ENCODE measurements at regions not wholly inside any gene's neighbourhood (a gene's known extent, or its start where the extent isn't known, plus 50 kb on each side); places are given as distances from the start of the nearest gene placed in this dataset.

DNA sequence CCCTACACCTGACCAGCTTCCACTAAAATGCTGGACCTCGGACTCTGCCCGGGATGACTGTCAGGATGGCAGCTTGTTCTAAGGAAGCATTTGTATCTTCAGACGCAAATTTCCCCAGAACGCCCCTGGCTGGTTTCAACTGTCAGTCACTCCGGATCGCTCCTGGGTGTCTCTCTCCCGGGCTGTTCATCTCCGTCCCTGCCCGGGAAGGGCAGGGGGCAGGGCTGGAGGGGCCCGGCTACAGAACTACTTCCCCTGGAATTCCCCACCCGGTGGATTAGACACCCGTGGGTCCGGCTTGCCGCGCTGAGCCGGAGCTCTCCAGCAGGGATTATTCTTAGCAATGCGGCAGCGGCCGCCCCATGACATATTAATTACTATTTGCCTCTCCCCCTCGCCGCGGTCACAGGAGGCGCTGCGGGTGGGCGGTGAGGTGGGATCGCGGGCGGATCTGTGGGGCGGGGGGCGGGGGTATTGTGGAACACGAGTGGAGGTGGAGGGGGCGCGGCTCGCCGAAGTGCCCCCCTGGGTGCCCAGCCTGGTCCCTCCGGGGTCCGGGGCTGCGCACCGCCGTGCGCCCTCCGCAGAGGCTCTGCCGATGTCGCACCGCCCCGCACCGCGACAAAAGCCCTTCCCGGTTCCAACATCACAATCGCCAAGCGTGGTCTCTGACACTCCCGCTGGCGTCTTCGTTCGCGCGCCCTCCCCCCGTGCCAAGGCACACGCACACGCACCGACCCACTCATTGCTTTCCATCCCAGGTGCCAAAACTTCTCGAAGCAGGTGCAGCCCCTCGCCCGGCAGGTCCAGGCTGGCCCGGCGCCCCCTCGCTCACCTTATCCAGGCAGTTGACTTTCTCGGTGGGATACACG, 276.1 kb upstream of the NEBL start:
- in situ Hi-C loops (cut with HindIII; ENCODE audit: low pct_ligation_motif_present, low pct_unique_long_range_greater_than_20kb, low sequenced_read_pairs): no loop called here
- DNase-seq: no peak

DNA sequence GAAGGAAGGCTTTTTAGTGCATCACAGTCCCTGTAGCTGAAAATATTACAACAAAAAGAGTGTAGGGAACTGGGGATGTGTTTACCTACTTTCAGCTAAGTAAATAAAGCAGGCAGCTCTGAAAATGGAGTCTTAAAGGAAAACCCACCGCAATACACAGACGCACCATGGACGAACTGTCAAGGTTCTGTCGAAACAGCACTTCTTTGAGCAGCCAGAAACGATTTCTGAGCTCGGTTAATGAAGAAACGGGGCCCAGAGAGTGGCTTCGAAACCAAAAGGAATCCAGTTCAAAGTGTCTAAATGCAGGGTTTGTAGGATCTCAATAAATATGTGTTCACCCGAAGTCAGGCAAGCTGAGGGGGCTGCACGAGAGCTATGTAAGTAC, 275.4 kb upstream of the NEBL start:
- in situ Hi-C loops (cut with HindIII; ENCODE audit: low pct_ligation_motif_present, low pct_unique_long_range_greater_than_20kb, low sequenced_read_pairs): no loop called here
- DNase-seq: no peak

DNA sequence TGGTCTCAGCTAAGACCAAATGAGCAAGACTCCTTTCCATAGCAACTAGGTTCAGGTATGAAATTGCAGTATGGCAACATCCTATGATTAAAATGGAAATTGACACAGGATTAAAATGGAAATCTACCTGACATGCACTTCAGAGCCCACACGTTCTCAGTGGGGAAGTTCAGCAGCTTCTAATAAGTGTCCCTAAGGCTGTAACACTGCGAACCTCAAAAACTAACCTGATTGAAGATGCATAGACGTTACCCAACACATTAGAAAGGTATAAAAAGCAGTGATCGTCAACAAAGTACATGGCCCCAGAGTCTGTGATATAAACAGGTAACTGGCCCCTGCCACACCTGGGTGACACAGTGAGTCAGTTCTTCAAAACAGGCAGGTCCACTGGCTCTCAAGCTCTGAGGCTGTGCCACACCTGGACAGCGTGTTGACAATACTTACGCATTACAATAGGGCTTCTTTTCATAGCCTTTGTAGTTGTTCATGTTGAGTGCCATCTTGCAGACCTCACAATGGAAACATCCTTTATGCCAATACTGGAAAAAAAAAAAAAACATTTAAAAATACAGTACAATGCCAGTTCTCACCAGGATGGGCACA, 274.9 kb upstream of the NEBL start:
- in situ Hi-C loops (cut with HindIII; ENCODE audit: low pct_ligation_motif_present, low pct_unique_long_range_greater_than_20kb, low sequenced_read_pairs): no loop called here

DNA sequence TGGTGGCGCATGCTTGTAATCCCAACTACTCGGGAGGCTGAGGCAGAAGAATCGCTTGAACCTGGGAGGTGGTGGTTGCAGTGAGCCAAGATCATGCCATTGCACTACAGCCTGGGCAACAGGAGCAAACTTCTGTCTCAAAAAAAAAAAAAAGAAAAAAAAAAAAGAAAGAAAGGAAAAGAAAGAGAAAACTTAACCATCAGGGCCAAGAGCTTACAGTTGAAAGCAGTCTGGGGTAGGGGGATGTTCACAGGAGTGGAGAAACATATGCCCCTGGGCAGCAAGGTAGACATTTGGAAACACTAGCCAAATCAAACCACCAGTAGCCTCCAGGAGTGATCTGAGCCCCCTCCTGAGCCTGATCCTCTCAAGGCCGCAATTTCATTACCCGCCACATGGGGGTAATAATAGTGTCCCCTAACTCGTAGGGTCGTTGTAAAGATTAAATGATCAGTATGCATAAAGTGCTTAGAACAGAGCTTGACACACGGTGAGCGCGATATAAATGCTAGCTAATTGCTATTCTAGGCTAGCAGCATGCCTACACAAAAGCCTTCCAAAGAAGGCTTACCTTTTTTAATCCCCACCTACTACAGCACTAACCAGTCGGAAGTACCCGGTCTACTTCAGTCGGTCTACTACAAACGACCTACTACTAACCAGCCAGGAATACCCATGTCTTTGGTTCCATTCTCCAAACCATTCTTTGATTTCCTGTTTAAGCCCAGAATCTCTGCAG, 274.3 kb upstream of the NEBL start:
- peak; percentile 17 for DNase-seq
- in situ Hi-C loops (cut with HindIII; ENCODE audit: low pct_ligation_motif_present, low pct_unique_long_range_greater_than_20kb, low sequenced_read_pairs): no loop called here

More for the DNA sequence above, 274.9 kb upstream of the NEBL start:
- no peak for DNase-seq

DNA sequence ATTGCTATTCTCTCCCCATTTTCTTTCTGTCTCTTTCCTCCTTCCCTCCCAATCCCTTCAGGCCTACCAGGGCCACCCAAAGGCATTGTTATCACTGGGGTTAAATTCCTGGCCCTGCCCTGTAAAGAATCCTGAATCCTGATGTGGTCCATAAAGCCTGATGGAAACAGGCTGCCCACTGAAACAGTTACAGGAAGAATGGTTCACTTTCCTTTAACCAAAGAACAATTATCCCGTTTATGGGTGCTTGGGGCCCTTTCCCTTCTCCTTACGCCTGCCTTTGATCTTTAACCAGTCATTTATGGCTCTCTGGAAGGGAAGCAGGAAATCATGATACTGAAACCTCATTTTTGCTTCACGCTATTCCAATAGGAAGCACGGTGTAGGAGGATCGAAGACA, 273.1 kb upstream of the NEBL start:
- in situ Hi-C loops (cut with HindIII; ENCODE audit: low pct_ligation_motif_present, low pct_unique_long_range_greater_than_20kb, low sequenced_read_pairs): no loop called here
- no peak for DNase-seq

DNA sequence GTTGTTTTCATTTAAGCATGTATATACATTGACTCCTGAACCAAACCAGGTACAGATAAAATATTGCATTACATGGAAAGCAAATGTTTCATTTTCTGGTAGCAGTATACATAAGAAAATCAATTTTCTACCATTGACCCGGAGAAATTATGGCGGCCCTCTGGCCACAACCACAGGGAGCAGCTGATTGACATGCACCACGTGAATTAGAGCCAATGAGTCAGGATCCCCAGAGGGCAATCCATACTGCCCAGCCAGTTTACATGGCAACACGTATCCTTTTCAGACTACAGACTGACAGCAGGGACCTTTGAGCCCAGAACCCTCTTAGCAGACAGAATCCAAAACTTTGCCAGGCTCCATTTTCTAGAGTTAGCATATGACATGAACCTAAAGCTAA, 272.2 kb upstream of the NEBL start:
- DNase-seq: no peak
- in situ Hi-C loops (cut with HindIII; ENCODE audit: low pct_ligation_motif_present, low pct_unique_long_range_greater_than_20kb, low sequenced_read_pairs): no loop called here

DNA sequence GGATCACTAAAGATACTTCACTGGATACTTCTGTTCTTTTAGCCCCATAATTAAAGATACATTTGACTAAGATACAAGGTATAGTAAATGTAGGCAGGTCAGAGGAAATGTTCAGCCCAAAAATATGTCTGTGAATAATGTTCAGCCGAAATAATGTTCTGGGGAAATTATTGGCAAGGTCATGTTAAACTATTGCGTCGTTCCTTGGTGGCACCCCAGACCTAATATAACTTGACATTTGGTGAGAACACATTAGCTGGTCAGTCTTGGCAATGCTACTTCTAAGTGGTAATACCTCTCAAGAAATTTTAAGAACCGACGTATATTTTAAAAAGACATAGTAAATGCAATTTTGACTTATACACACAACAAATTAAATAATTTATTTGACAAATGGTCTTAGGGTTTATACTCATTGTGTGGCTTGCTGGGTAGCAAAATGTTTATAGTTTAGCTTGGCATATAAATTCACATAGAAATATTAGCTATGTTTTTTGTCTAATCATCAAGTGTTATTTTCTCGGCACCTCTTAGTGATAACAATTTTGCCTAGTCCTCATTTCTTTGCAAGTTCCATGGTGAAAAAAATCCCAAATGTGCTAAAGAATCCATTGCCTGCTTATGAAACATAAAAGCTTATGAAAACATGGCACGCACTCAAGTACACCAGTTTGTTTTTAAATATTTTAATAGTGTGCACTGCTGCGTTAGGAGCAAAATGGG, 270.3 kb upstream of the NEBL start:
- in situ Hi-C loops (cut with HindIII; ENCODE audit: low pct_ligation_motif_present, low pct_unique_long_range_greater_than_20kb, low sequenced_read_pairs): no loop called here
- DNase-seq: no peak

DNA sequence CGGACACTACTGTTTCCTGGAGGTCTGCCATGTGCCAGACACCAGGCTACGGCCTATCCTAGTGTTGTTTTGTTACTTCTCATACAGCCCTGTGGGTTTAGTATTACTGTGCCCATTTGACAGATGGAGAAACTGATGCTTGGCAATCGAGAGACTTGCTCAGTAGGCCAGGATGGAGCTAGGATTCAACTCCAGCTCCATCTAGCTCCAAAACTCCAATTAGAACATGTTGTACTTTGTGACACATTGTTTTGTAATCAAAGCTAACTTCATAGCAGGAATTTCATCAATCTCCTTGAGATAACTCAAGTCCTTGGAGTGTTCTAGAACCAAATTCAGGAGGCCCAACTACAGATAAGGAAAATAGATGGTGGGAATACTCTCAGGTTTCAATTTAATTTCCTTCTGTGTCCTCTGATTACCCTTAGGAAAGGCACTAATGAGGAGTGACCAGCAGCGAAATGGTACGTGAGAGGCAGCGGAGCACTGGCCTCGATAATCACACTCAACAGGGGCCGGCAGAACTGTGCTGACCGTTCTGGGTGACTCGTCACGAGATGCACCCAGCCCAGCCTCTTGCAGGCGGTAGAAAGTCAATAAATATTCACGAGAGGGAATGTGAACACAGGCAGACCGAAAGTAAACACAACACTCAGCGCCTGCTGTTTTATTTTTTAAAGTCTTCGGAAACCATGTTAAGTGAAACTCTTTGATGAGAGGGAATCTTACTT, 269.6 kb upstream of the NEBL start:
- in situ Hi-C loops (cut with HindIII; ENCODE audit: low pct_ligation_motif_present, low pct_unique_long_range_greater_than_20kb, low sequenced_read_pairs): no loop called here
- DNase-seq: no peak

DNA sequence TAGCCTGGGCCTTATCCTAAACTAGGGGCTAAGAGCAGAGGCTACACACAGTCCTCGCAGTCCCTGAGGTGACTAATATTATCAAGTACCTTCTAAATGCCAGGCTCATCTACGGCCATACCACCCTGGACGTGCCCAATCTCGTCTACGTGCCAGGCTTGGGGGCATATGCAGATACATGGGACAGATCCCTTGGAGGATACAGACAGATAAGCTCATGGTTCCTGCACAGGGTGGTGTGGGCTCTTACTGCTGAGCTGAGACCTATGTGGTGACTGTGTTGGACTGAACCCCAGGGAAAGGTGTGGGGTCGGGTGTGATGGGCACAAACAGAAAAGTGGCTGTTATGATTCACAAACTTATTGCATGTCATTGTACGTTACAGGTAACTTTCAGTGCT, 268.4 kb upstream of the NEBL start:
- in situ Hi-C loops (cut with HindIII; ENCODE audit: low pct_ligation_motif_present, low pct_unique_long_range_greater_than_20kb, low sequenced_read_pairs): no loop called here
- no peak for DNase-seq

DNA sequence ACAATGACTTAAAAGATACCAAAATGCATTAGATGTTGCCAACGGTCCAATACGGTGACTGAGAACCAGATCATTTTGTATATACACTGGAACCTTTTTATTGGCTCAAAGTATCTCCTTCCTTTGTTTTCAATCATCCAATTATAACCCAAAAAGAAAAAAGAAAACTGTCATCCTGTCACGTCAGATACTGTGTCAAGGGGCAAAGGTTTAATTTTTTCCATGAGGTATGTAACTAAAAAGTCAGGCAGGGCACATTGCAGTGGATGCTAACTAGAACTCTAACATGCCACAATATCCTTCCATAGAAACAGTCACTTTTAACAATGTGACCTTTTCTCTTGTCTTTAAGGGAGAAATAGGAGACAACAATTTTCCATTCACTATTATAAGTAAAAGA, 267.6 kb upstream of the NEBL start:
- no peak for DNase-seq
- in situ Hi-C loops (cut with HindIII; ENCODE audit: low pct_ligation_motif_present, low pct_unique_long_range_greater_than_20kb, low sequenced_read_pairs): no loop called here

DNA sequence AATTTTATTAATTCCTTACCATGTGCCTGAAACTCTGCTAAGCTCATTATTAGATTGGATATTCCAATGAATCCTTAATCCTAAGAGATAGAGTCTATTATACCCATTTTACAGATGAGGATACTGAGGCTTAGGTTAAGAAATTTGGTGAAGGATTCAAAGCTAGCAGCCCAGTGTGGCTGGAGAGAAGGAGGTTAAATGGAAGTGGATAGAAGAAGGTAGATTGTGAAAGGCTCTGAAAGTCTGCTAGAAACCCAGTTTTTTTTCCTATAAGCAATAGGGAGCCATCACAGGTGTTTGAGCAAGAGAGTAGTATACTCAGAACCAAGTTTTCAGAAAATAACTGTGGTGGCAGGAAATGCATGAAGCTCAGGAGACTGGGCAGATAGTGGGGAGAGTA, 265.8 kb upstream of the NEBL start:
- in situ Hi-C loops (cut with HindIII; ENCODE audit: low pct_ligation_motif_present, low pct_unique_long_range_greater_than_20kb, low sequenced_read_pairs): no loop called here
- DNase-seq: no peak

DNA sequence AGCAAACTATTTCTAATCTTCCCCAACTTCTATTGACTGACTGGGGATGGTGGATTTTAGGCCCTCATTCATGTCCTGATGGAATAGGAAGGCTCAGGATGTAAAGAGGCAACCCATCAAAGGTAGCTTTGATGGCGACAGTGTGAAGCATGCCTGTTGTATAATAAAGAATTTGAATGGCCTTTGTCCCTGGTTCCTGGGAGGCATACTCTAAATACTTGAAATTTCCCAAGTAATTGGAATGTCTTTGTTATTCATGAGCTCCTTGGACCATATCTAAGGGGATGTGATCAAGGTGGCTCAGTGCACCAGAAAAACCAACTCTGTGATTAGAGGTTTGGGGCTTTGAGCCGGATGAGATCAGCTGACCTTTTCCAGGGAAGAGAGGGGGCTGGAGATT, 264.5 kb upstream of the NEBL start:
- DNase-seq: no peak
- in situ Hi-C loops (cut with HindIII; ENCODE audit: low pct_ligation_motif_present, low pct_unique_long_range_greater_than_20kb, low sequenced_read_pairs): no loop called here

DNA sequence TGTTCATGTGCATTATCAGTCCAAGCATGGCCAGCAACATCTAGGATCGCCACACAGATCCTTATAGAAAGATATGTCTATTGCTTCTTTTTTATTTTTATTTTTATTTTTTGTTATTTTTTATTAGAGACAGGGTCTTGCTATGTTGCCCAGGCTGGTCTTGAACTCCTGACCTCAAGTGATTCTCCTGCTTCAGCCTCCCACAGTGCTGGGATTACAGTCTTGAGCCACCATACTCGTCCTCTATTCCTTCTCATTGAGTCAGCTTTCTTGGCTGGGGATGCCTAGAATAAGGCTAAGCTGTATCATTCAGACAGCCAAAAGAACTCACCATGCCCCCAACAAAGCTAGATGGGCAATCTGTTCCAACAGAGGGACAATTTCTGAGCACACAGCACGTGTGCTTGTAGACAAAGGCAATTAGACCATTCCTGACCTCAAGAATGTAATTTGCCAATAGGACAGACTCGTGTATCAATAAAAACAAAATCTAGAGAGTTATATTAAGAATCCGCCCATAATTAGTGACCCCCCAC, 264.0 kb upstream of the NEBL start:
- DNase-seq: no peak
- in situ Hi-C loops (cut with HindIII; ENCODE audit: low pct_ligation_motif_present, low pct_unique_long_range_greater_than_20kb, low sequenced_read_pairs): no loop called here

DNA sequence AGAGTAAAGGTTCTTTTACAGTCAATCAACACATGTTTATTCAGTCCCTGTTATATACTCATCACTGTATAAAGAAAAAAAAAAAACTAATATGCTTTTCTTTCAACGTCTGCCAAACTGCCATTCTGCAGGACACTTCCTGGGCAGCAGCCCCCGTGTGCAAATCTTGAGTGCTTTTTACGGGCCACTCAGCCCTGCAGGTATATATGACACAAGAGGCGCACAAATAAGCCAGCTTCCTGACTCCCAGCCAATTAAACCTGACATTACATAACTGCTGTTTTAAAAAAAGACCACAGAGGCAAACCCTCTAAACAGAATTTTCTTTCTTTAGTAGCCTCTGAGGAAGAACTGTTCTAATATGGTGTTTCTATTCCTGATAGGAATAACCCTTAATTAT, 263.0 kb upstream of the NEBL start:
- in situ Hi-C loops (cut with HindIII; ENCODE audit: low pct_ligation_motif_present, low pct_unique_long_range_greater_than_20kb, low sequenced_read_pairs): no loop called here
- no peak for DNase-seq

DNA sequence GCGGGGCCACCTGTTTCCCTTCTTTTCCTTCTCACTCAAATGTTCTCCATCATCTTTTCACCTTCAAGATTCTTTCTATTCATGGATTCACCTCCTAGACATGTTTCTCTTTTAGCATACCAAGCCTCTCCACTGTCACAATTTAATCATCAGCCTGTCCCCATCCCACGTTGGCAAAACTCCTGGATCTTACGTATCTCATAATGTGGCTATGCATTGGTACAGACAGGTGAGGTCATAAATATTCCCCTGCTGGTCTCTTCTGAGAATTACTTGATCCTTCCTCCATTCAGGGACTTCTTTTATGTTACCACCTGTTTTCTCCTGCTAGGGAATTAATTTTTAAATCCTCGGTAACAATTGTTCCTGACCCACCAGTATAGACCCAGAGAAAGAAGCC, 262.6 kb upstream of the NEBL start:
- in situ Hi-C loops (cut with HindIII; ENCODE audit: low pct_ligation_motif_present, low pct_unique_long_range_greater_than_20kb, low sequenced_read_pairs): no loop called here
- DNase-seq: no peak

DNA sequence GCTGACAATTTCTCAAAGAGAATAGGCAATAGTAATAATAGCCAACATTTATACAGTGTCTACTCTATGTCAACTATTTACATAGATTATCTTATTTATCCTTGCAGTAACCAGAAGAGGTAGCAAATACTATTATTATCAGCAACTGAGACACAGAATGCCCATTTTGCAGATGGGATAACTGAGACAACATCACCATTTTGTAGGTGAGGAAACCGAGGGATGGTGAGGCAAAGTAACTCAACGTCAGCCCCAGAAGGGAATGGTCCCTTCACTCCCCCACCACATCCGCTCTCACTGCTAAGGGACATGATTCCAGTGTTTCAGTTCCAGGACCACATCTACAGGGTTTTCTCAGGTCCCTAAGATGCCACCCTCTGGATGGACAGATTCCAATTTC, 261.2 kb upstream of the NEBL start:
- in situ Hi-C loops (cut with HindIII; ENCODE audit: low pct_ligation_motif_present, low pct_unique_long_range_greater_than_20kb, low sequenced_read_pairs): no loop called here

DNA sequence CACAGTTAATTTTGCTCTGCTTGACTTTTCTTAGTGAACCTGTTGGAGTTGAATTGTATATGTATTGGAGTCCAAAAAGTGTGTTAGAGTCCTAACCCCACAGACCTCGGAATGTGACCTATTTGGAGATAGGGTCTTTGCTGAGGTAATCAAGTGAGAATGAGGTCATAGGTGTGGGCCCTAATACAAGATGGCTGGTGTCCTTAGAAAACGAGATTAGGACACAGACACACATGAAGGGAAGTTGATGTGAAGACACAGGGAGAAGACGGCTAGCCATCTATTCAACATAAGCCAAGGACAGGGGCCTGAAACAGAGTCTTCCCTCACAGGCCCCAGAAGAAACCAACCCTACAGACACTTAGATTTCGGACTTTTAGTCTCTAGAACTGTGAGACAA, 260.6 kb upstream of the NEBL start:
- no peak for DNase-seq
- in situ Hi-C loops (cut with HindIII; ENCODE audit: low pct_ligation_motif_present, low pct_unique_long_range_greater_than_20kb, low sequenced_read_pairs): no loop called here

More for the DNA sequence above, 261.2 kb upstream of the NEBL start:
- no peak for DNase-seq

DNA sequence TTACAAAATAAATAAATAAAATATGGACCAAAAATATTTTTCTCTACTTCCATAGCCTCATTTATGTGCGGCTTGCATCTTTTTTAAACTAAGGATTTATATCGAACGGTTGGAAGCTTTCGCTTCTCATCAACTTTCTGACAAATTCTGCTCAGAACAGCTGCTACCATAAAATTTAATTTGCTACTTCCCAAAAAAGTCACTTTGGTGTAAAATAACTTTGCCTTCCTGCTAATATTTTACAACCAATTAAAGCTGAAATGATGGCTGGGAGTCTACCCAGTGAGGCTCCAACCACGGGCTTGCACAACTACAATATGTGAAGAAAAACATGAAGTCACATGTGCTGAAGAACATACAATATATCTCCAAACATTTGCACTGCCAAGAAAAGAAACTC, 253.1 kb upstream of the NEBL start:
- DNase-seq: no peak
- in situ Hi-C loops (cut with HindIII; ENCODE audit: low pct_ligation_motif_present, low pct_unique_long_range_greater_than_20kb, low sequenced_read_pairs): no loop called here

All from ACHN (cell line).